ENCODE measurements at regions not wholly inside any gene's neighbourhood (a gene's known extent, or its start where the extent isn't known, plus 50 kb on each side); places are given as distances from the start of the nearest gene placed in this dataset.

- TF ChIP-seq CTCF (IDR thresholded peaks at IDR 0.05; ENCODE audit: insufficient read depth, low read depth, low read length) (no peak), EZH2 (IDR thresholded peaks at IDR 0.05; ENCODE audit: insufficient read depth, low read length) (no peak)
Measured at GRCh38 chr11:104728927-104729326, 169.3 kb downstream of the CASP12 start.
